Lung (tissue), 11 donors: ENCODE measurements at regions not wholly inside any gene's neighbourhood (a gene's known extent, or its start where the extent isn't known, plus 50 kb on each side); places are given as distances from the start of the nearest gene placed in this dataset.

Experiments
- ATAC-seq: fragments of 200-7000 bp; cut with Tn5 transposase; one replicate; pipeline ENCODE4 v1.9.1; 2020; ENCODE audit warnings: moderate number of reproducible peaks; ENCODE audit not compliant: insufficient read depth, low FRiP score
- DNase-seq, 3 donors: peaks; one replicate each; pipeline ENCODE4 v3.0.0-alpha.2; 2013 to 2017
- H3K27ac ChIP-seq, 2 donors: one replicate each; pipeline ENCODE4 v1.5.1; 2013; ENCODE audit warnings: mild to moderate bottlenecking in 2 of 2, moderate library complexity in 2 of 2, control low read depth in 1 of 2, inconsistent platforms in 1 of 2, low read depth in 1 of 2, low read length in 1 of 2
- H3K27me3 ChIP-seq, 3 donors: one replicate each; pipeline ENCODE4 v1.5.1; 2013; ENCODE audit warnings: low read length in 2 of 3; ENCODE audit not compliant: control insufficient read depth in 3 of 3, insufficient read depth in 3 of 3
- H3K36me3 ChIP-seq, 4 donors: one replicate each; pipeline ENCODE4 v1.5.1; 2013; ENCODE audit warnings: low read length in 4 of 4, mild to moderate bottlenecking in 1 of 4, moderate library complexity in 1 of 4; ENCODE audit not compliant: control insufficient read depth in 4 of 4, insufficient read depth in 4 of 4
- H3K4me1 ChIP-seq, 5 donors: one replicate each; pipeline ENCODE4 v1.5.1; 2013; ENCODE audit warnings: low read length in 5 of 5, mild to moderate bottlenecking in 2 of 5, moderate library complexity in 1 of 5; ENCODE audit not compliant: control insufficient read depth in 5 of 5, insufficient read depth in 5 of 5
- H3K4me3 ChIP-seq: one replicate; pipeline ENCODE4 v1.5.1; 2013; ENCODE audit warnings: mild to moderate bottlenecking, control low read depth, moderate library complexity
- H3K9ac ChIP-seq, 2 donors: one replicate each; pipeline ENCODE4 v1.5.1; 2013; ENCODE audit warnings: low read length in 2 of 2, control low read depth in 1 of 2; ENCODE audit not compliant: insufficient read depth in 1 of 2
- H3K9me3 ChIP-seq, 4 donors: one replicate each; pipeline ENCODE4 v1.5.1; 2013; ENCODE audit warnings: low read length in 3 of 4, mild to moderate bottlenecking in 1 of 4, moderate library complexity in 1 of 4; ENCODE audit not compliant: control insufficient read depth in 4 of 4, insufficient read depth in 3 of 4
- CTCF ChIP-seq: IDR thresholded peaks from 2 replicates; pipeline ENCODE4 v1.5.1; 2012; ENCODE audit warnings: mild to moderate bottlenecking; ENCODE audit errors: control extremely low read depth, extremely low read depth
- WGBS, 2 donors: extraction: QIAGEN DNeasy Blood & Tissue Kit; methylation state at CpG; one replicate each; pipeline ENCODE4 v1.1.7; 2013; 5-methylcytosine and 5-hydroxymethylcytosine counted together
- donor health status: control.
- donor health status: control.
- donor health status: Bipolar disorder and iron deficiency.
- donor health status: healthy.
- donor health status: DM: yes; HTN: yes; CAD: no.

GRCh38 chr6:122081921-122082320 is 317.5 kb upstream of the HSF2 start:
- DNase-seq (no peak), ATAC-seq (no peak)
- no peaks in the 10 kb centered on the region for H3K27me3 ChIP-seq

GRCh38 chr6:122082370-122082769 is 317.1 kb upstream of the HSF2 start:
- H3K4me1 ChIP-seq = no peaks in the 10 kb centered on the region
- no peak for DNase-seq
- WGBS, 2 donors = 88 to 96% methylated on average over 13 of the region's 13 CpGs

More at GRCh38 chr6:122081921-122082320, 317.5 kb upstream of the HSF2 start:
- Histone ChIP-seq H3K27ac (no peak overlapping the region), H3K9me3 (no peaks in the 10 kb centered on the region), H3K9ac (no peak overlapping the region), H3K4me3 (no peak overlapping the region), H3K36me3 (no peaks in the 10 kb centered on the region), H3K4me1 (no peaks in the 10 kb centered on the region)
- TF ChIP-seq CTCF = no peak
- WGBS, 2 donors = 82 to 88% methylated on average over 5 of the region's 5 CpGs

GRCh38 chr6:122092366-122092765 is 307.1 kb upstream of the HSF2 start:
- no peak for TF ChIP-seq CTCF
- Histone ChIP-seq H3K4me3 (no peak overlapping the region), H3K36me3 (no peaks in the 10 kb centered on the region), H3K4me1 (no peaks in the 10 kb centered on the region), H3K9ac (no peak overlapping the region), H3K9me3 (no peaks in the 10 kb centered on the region), H3K27ac (no peak overlapping the region), H3K27me3 (no peaks in the 10 kb centered on the region)
- WGBS, 2 donors = 85 to 91% methylated on average over 1 of the region's 1 CpG
- ATAC-seq (no peak), DNase-seq (no peak)

More at GRCh38 chr6:122082370-122082769, 317.1 kb upstream of the HSF2 start:
- ATAC-seq = no peak
- H3K27ac ChIP-seq = no peak overlapping the region
- H3K27me3 ChIP-seq = no peaks in the 10 kb centered on the region
- H3K4me3 ChIP-seq = no peak overlapping the region
- H3K36me3 ChIP-seq = no peaks in the 10 kb centered on the region
- no peaks in the 10 kb centered on the region for H3K9me3 ChIP-seq
- no peak overlapping the region for H3K9ac ChIP-seq
- no peak for TF ChIP-seq CTCF

GRCh38 chr6:122098201-122098678 is 301.2 kb upstream of the HSF2 start:
- Histone ChIP-seq H3K27ac (no peak overlapping the region), H3K4me3 (no peak overlapping the region), H3K36me3 (no peaks in the 10 kb centered on the region), H3K9me3 (peaks cover 0 to 3% (median 0%) of the 10 kb centered on the region in 4 donors), H3K9ac (no peak overlapping the region), H3K4me1 (peaks cover 0 to 10% (median 0%) of the 10 kb centered on the region in 5 donors), H3K27me3 (no peaks in the 10 kb centered on the region)
- ATAC-seq (no peak), DNase-seq (peak; percentile 23 to 95 (median 93))
- WGBS, 2 donors = 44 to 64% methylated on average over 4 of the region's 4 CpGs
- TF ChIP-seq CTCF = no peak
